SK-N-MC (cell line): ENCODE measurements at regions not wholly inside any gene's neighbourhood (a gene's known extent, or its start where the extent isn't known, plus 50 kb on each side); places are given as distances from the start of the nearest gene placed in this dataset.

Experiments used
- EZH2 ChIP-seq: fragments of 200-600 bp; sonication (generic); IDR thresholded peaks from one replicate; pipeline ENCODE4 v1.6.1; 2017; ENCODE audit warnings: antibody characterized with exemption
- FOXP2 ChIP-seq: optimal IDR thresholded peaks from 2 replicates; pipeline ENCODE3; 2011; ENCODE audit warnings: mild to moderate bottlenecking, moderate library complexity; ENCODE audit not compliant: insufficient read depth; ENCODE audit errors: extremely low read length, control extremely low read depth
- POLR2AphosphoS5 ChIP-seq: IDR thresholded peaks from 2 replicates; pipeline ENCODE4 v1.6.1; 2012; ENCODE audit warnings: mild to moderate bottlenecking, low read depth, low read length, borderline replicate concordance

DNA sequence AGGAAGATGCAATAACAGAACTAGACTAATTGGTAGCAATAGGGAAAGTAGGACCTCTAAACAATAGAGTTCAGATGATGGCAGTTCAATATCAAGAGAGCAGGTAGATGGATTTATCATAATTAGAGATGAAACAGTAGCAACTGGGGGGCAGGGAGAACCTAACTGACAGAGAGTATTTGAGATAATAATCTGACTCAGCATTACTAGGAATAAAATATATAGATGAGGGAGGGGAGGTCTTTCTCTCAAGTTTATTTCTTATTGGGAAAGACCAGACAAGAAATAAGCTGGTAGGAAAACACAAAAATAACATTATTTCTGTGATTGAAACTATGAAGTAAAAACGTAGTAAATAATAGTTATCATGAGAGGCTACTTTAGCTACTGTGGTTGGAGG lies 1656.7 kb upstream of the B3GALT2 start:
- TF ChIP-seq EZH2 (no peak), POLR2AphosphoS5 (no peak), FOXP2 (no peak)
